Fibroblast of mammary gland (primary cell): ENCODE measurements at regions not wholly inside any gene's neighbourhood (a gene's known extent, or its start where the extent isn't known, plus 50 kb on each side); places are given as distances from the start of the nearest gene placed in this dataset.
"Not testable (repeated sequence)": the region's sequence is repeated elsewhere in the genome, so short reads cannot be mapped to it uniquely, and the experiment has no call there.

Source experiments
- DNase-seq: peaks from one replicate; pipeline ENCODE4 v3.0.0-alpha.2; 2010; ENCODE audit warnings: low read depth
- H3K4me3 ChIP-seq: 2 replicates; pipeline ENCODE4 v1.5.1; 2011; ENCODE audit warnings: low read depth, mild to moderate bottlenecking, low read length, moderate library complexity; ENCODE audit not compliant: control insufficient read depth
- CTCF ChIP-seq: conservative IDR thresholded peaks from 2 replicates; pipeline ENCODE4 v1.5.1; 2011; ENCODE audit warnings: low read depth, low read length, inconsistent platforms; ENCODE audit not compliant: control insufficient read depth, insufficient read depth

- no peak for TF ChIP-seq CTCF
- no peak for DNase-seq
These were observed 60.3 kb upstream of the MAP3K1 start for GRCh38 chr5:56755036-56755555.

GRCh38 chr5:56753588-56753987, 61.8 kb upstream of the MAP3K1 start:
- DNase-seq, H3K4me3 ChIP-seq: not testable (repeated sequence)

More at GRCh38 chr5:56755036-56755555, 60.3 kb upstream of the MAP3K1 start:
- no peak overlapping the region for H3K4me3 ChIP-seq

- DNase-seq, result no peak
- TF ChIP-seq CTCF, result no peak
- H3K4me3 ChIP-seq, result no peak overlapping the region
These were observed 63.6 kb upstream of the MAP3K1 start for GRCh38 chr5:56751572-56752313.

GRCh38 chr5:56749842-56750241, 65.5 kb upstream of the MAP3K1 start:
- DNase-seq, result no peak
- no peak for TF ChIP-seq CTCF
- H3K4me3 ChIP-seq, result no peak overlapping the region

GRCh38 chr5:56746553-56747339, 68.6 kb upstream of the MAP3K1 start:
- no peak for DNase-seq

GRCh38 chr5:56745864-56746263, 69.5 kb upstream of the MAP3K1 start:
- no peak for TF ChIP-seq CTCF
- no peak for DNase-seq
- H3K4me3 ChIP-seq, result no peak overlapping the region

More at GRCh38 chr5:56746553-56747339, 68.6 kb upstream of the MAP3K1 start:
- no peak overlapping the region for H3K4me3 ChIP-seq
- no peak for TF ChIP-seq CTCF

- TF ChIP-seq CTCF, result no peak
- DNase-seq, result no peak
- no peak overlapping the region for H3K4me3 ChIP-seq
These were observed 74.5 kb upstream of the MAP3K1 start for GRCh38 chr5:56740868-56741267.
